K562 (cell line): ENCODE measurements at regions not wholly inside any gene's neighbourhood (a gene's known extent, or its start where the extent isn't known, plus 50 kb on each side); places are given as distances from the start of the nearest gene placed in this dataset.

Source experiments
- ATAC-seq: fragments of 200-7000 bp; cut with Tn5 transposase; 3 replicates; pipeline ENCODE4 v1.9.1; 2020; ENCODE audit warnings: moderate library complexity
- BruUV-seq: library from RNA; stranded (reverse); fragments of 400-500 nt; replicated peaks from 2 replicates; lab custom pipeline; 2021; lab: Mats Ljungman, UMichigan
- CTCF ChIA-PET: fragments of 300-600 bp; formaldehyde crosslinking; extraction: SDS; loops from one replicate; lab custom pipeline; 2021; ENCODE audit warnings: low intra/inter-chr PET ratio; lab: Yijun Ruan, JAX
- POLR2A ChIA-PET: fragments of 300-600, 350-650 bp; sonication (Branson Sonifier 250); formaldehyde crosslinking; extraction: SDS; loops from one replicate; lab custom pipeline; 2021; ENCODE audit warnings: antibody characterized with exemption, inconsistent platforms; lab: Yijun Ruan, JAX
- DNase-seq, 4 experiments: peaks; one replicate each; pipeline versions ENCODE4 v3.0.0 to v3.0.0-alpha.2; 2011 to 2018; ENCODE audit warnings: low spot score in 3 of 4, mixed read lengths in 3 of 4; ENCODE audit errors: extremely low read depth in 1 of 4
- FAIRE-seq: peaks from 2 replicates; lab custom pipeline; 2011; peaks lifted over from hg19 to GRCh38; lab: Jason Lieb, UNC
- H2AFZ ChIP-seq: 2 replicates; pipeline ENCODE4 v1.6.0; 2011; ENCODE audit warnings: low read depth, low read length, control low read depth, inconsistent platforms
- H3K27ac ChIP-seq: fragments of 200-600 bp; 3 replicates; pipeline ENCODE4 v1.8.0; 2011; ENCODE audit warnings: low read depth, mild to moderate bottlenecking, control low read depth, inconsistent platforms, low read length, moderate library complexity, mixed read lengths; ENCODE audit errors: extremely low read depth
- H3K27me3 ChIP-seq, 2 experiments: fragments of 300-600 bp in 1 of 2; 2 replicates in 1 of 2; 3 replicates in 1 of 2; pipeline versions ENCODE4 v1.6.0 to v1.8.0; 2011; ENCODE audit warnings: inconsistent platforms in 2 of 2, low read length in 2 of 2, mild to moderate bottlenecking in 1 of 2, mixed read lengths in 1 of 2, moderate library complexity in 1 of 2; ENCODE audit not compliant: control insufficient read depth in 2 of 2, insufficient read depth in 2 of 2
- H3K36me3 ChIP-seq: fragments of 300-600 bp; 3 replicates; pipeline ENCODE4 v1.8.0; 2011; ENCODE audit warnings: mild to moderate bottlenecking, low read length, inconsistent platforms; ENCODE audit not compliant: control insufficient read depth, insufficient read depth
- H3K4me1 ChIP-seq, 2 experiments: fragments of 200-600 bp in 1 of 2; replicated peaks in 1 of 2; 2 replicates in 1 of 2; 3 replicates in 1 of 2; pipeline versions ENCODE4 v1.5.1 to v1.8.0; 2011; ENCODE audit warnings: inconsistent platforms in 2 of 2, low read length in 2 of 2, mild to moderate bottlenecking in 1 of 2, mixed read lengths in 1 of 2, moderate library complexity in 1 of 2; ENCODE audit not compliant: control insufficient read depth in 2 of 2, insufficient read depth in 2 of 2
- H3K4me2 ChIP-seq: 2 replicates; pipeline ENCODE4 v1.6.1; 2011; ENCODE audit warnings: low read length, control low read depth, inconsistent platforms, mixed read lengths; ENCODE audit not compliant: insufficient read depth
- H3K4me3 ChIP-seq: fragments of 200-600 bp; sonication (generic), shearing (Covaris generic); 2 replicates; pipeline ENCODE4 v1.5.1; 2016; ENCODE audit warnings: control low read depth, inconsistent platforms
- H3K79me2 ChIP-seq: fragments of 200-600 bp; 3 replicates; pipeline ENCODE4 v1.8.0; 2011; ENCODE audit warnings: low read length, inconsistent platforms; ENCODE audit not compliant: control insufficient read depth, insufficient read depth
- H3K9ac ChIP-seq, 2 experiments: 2 replicates each; pipeline versions ENCODE4 v1.6.0 to v1.6.1; 2011; ENCODE audit warnings: low read depth in 2 of 2, low read length in 2 of 2, control low read depth in 1 of 2, inconsistent platforms in 1 of 2, mild to moderate bottlenecking in 1 of 2, mixed read lengths in 1 of 2; ENCODE audit not compliant: insufficient read depth in 1 of 2
- H3K9me1 ChIP-seq: one replicate; pipeline ENCODE4 v1.6.0; 2011; ENCODE audit warnings: inconsistent platforms, mild to moderate bottlenecking, low read length, moderate library complexity; ENCODE audit not compliant: control insufficient read depth, insufficient read depth
- H3K9me3 ChIP-seq: replicated peaks from 2 replicates; pipeline ENCODE4 v1.5.1; 2011; ENCODE audit warnings: low read depth, low read length, inconsistent platforms; ENCODE audit not compliant: control insufficient read depth, insufficient read depth
- H4K20me1 ChIP-seq: replicated peaks from 2 replicates; pipeline ENCODE4 v1.6.1; 2011; ENCODE audit warnings: low read length, inconsistent platforms, mixed read lengths; ENCODE audit not compliant: control insufficient read depth, insufficient read depth
- ATF1 ChIP-seq, 2 experiments: fragments of 450-650 bp in 1 of 2; IDR thresholded peaks; 2 replicates each; pipeline ENCODE4 v1.6.1; 2016; ENCODE audit warnings: missing compliant biosample characterization in 1 of 2, missing genetic modification characterization in 1 of 2
- BACH1 ChIP-seq: fragments of 200-800 bp; sonication (Bioruptor generic); IDR thresholded peaks from 2 replicates; pipeline ENCODE4 v1.6.1; 2016; ENCODE audit warnings: missing genetic modification characterization, missing compliant biosample characterization
- EZH2 ChIP-seq: IDR thresholded peaks from 2 replicates; pipeline ENCODE4 v1.6.1; 2012; ENCODE audit warnings: low read depth, mild to moderate bottlenecking, inconsistent platforms, low read length, borderline replicate concordance
- NFRKB ChIP-seq: fragments of 450-650 bp; IDR thresholded peaks from 2 replicates; pipeline ENCODE4 v1.6.1; 2016; ENCODE audit warnings: low read depth
- NR3C1 ChIP-seq: sonication (generic); formaldehyde crosslinking; IDR thresholded peaks from 2 replicates; pipeline ENCODE4 v1.8.1; 2022; ENCODE audit warnings: missing genetic modification reagents
- TAF1 ChIP-seq: IDR thresholded peaks from 2 replicates; pipeline ENCODE4 v1.6.1; 2011; ENCODE audit warnings: mild to moderate bottlenecking, low read length, moderate library complexity; ENCODE audit not compliant: insufficient read depth, control insufficient read depth, severe bottlenecking; ENCODE audit errors: extremely low read depth
- WGBS: fragments of 100-300 bp; shearing (Covaris generic); methylation state at CpG from one replicate; pipeline ENCODE4 v1.1.6; 2016; ENCODE audit warnings: low coverage, mixed read lengths; ENCODE audit not compliant: insufficient coverage; ENCODE audit errors: missing lambda C conversion rate; 5-methylcytosine and 5-hydroxymethylcytosine counted together
- in situ Hi-C: fragments of 300-500 bp; cut with MboI; formaldehyde crosslinking; loops from 4 replicates; pipeline ENCODE4 v1.15.0; 2018; ENCODE audit warnings: inconsistent platforms, mixed read lengths
- intact Hi-C: fragments of 100-400 bp; cut with micrococcal nuclease; formaldehyde crosslinking; loops from 2 replicates; pipeline ENCODE4 v1.14.2; 2022
- TF ChIP-seq, protein P1 (sequence below): fragments of 250-450 bp; sonication (Bioruptor Pico); IDR thresholded peaks from 2 replicates; pipeline ENCODE4 v1.5.0; 2020; ENCODE audit warnings: mild to moderate bottlenecking
- TF ChIP-seq, protein P2 (sequence below), 2 experiments: fragments of 250-450 bp in 1 of 2; fragments of 450-650 bp in 1 of 2; sonication (Bioruptor Pico) in 1 of 2; IDR thresholded peaks; 2 replicates each; pipeline versions ENCODE4 v1.6.1 to v1.8.0; 2016 to 2021; ENCODE audit warnings: mild to moderate bottlenecking in 2 of 2, moderate library complexity in 2 of 2, missing compliant biosample characterization in 1 of 2, missing genetic modification characterization in 1 of 2
- TF ChIP-seq, protein P3 (sequence below): fragments of 200-600 bp; sonication (generic); IDR thresholded peaks from one replicate; pipeline ENCODE4 v1.6.1; 2012; ENCODE audit warnings: mild to moderate bottlenecking, low read depth, low read length, inconsistent platforms

DNA sequence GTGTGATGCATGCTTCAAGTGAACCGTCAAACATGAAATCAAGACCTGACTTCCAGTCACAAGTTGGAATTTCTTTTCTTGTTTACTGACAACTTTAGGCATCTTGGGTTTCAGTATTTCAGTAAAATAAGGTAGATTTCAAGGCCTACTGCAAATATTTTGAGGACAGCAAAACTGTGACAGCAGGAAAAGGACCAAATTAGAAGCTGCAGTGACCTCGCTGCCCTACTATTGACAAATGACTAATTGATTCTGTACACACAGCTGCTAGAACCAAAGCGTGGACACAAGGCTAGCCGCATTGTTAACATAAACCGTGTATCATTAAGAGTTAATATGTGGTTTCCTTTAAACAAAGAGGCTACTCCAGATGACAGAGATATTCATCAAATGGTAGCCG, 105.7 kb upstream of the SEC61G start:
- Histone ChIP-seq H3K4me2 (no peak overlapping the region), H3K27ac (no peak overlapping the region), H2AFZ (no peak overlapping the region), H3K9me1 (no peaks in the 10 kb centered on the region), H3K9ac (no peak overlapping the region), H3K4me1 (no peaks in the 10 kb centered on the region), H3K36me3 (no peaks in the 10 kb centered on the region), H3K27me3 (no peaks in the 10 kb centered on the region), H3K79me2 (no peaks in the 10 kb centered on the region), H4K20me1 (no peaks in the 10 kb centered on the region), H3K4me3 (no peak overlapping the region), H3K9me3 (no peaks in the 10 kb centered on the region)
- POLR2A ChIA-PET, result no interaction called here
- intact Hi-C loops (no loop called here), in situ Hi-C loops (no loop called here)
- FAIRE-seq (no peak), ATAC-seq (no peak), DNase-seq (no peak)
- 0% methylated on average over 6 of the region's 6 CpGs for WGBS
- no TSS peak for BruUV-seq
- CTCF ChIA-PET, result no interaction called here
- TF ChIP-seq, protein P1, sequence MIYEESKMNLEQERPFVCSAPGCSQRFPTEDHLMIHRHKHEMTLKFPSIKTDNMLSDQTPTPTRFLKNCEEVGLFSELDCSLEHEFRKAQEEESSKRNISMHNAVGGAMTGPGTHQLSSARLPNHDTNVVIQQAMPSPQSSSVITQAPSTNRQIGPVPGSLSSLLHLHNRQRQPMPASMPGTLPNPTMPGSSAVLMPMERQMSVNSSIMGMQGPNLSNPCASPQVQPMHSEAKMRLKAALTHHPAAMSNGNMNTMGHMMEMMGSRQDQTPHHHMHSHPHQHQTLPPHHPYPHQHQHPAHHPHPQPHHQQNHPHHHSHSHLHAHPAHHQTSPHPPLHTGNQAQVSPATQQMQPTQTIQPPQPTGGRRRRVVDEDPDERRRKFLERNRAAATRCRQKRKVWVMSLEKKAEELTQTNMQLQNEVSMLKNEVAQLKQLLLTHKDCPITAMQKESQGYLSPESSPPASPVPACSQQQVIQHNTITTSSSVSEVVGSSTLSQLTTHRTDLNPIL (CRISPR knock-in tag), result no peak
- TF ChIP-seq, protein P2, sequence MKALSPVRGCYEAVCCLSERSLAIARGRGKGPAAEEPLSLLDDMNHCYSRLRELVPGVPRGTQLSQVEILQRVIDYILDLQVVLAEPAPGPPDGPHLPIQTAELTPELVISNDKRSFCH (CRISPR knock-in tag; IDR thresholded peaks at IDR 0.05), result no peak
- TF ChIP-seq, protein P2 (tag; IDR thresholded peaks at IDR 0.05), result no peak
- no peak for TF ChIP-seq ATF1 (CRISPR knock-in tag; IDR thresholded peaks at IDR 0.05)
- no peak for TF ChIP-seq ATF1 (tag; IDR thresholded peaks at IDR 0.05)
- no peak for TF ChIP-seq NFRKB
- no peak for TF ChIP-seq NR3C1 (CRISPR knock-in tag)
- TF ChIP-seq BACH1, result no peak
- TF ChIP-seq, protein P3, sequence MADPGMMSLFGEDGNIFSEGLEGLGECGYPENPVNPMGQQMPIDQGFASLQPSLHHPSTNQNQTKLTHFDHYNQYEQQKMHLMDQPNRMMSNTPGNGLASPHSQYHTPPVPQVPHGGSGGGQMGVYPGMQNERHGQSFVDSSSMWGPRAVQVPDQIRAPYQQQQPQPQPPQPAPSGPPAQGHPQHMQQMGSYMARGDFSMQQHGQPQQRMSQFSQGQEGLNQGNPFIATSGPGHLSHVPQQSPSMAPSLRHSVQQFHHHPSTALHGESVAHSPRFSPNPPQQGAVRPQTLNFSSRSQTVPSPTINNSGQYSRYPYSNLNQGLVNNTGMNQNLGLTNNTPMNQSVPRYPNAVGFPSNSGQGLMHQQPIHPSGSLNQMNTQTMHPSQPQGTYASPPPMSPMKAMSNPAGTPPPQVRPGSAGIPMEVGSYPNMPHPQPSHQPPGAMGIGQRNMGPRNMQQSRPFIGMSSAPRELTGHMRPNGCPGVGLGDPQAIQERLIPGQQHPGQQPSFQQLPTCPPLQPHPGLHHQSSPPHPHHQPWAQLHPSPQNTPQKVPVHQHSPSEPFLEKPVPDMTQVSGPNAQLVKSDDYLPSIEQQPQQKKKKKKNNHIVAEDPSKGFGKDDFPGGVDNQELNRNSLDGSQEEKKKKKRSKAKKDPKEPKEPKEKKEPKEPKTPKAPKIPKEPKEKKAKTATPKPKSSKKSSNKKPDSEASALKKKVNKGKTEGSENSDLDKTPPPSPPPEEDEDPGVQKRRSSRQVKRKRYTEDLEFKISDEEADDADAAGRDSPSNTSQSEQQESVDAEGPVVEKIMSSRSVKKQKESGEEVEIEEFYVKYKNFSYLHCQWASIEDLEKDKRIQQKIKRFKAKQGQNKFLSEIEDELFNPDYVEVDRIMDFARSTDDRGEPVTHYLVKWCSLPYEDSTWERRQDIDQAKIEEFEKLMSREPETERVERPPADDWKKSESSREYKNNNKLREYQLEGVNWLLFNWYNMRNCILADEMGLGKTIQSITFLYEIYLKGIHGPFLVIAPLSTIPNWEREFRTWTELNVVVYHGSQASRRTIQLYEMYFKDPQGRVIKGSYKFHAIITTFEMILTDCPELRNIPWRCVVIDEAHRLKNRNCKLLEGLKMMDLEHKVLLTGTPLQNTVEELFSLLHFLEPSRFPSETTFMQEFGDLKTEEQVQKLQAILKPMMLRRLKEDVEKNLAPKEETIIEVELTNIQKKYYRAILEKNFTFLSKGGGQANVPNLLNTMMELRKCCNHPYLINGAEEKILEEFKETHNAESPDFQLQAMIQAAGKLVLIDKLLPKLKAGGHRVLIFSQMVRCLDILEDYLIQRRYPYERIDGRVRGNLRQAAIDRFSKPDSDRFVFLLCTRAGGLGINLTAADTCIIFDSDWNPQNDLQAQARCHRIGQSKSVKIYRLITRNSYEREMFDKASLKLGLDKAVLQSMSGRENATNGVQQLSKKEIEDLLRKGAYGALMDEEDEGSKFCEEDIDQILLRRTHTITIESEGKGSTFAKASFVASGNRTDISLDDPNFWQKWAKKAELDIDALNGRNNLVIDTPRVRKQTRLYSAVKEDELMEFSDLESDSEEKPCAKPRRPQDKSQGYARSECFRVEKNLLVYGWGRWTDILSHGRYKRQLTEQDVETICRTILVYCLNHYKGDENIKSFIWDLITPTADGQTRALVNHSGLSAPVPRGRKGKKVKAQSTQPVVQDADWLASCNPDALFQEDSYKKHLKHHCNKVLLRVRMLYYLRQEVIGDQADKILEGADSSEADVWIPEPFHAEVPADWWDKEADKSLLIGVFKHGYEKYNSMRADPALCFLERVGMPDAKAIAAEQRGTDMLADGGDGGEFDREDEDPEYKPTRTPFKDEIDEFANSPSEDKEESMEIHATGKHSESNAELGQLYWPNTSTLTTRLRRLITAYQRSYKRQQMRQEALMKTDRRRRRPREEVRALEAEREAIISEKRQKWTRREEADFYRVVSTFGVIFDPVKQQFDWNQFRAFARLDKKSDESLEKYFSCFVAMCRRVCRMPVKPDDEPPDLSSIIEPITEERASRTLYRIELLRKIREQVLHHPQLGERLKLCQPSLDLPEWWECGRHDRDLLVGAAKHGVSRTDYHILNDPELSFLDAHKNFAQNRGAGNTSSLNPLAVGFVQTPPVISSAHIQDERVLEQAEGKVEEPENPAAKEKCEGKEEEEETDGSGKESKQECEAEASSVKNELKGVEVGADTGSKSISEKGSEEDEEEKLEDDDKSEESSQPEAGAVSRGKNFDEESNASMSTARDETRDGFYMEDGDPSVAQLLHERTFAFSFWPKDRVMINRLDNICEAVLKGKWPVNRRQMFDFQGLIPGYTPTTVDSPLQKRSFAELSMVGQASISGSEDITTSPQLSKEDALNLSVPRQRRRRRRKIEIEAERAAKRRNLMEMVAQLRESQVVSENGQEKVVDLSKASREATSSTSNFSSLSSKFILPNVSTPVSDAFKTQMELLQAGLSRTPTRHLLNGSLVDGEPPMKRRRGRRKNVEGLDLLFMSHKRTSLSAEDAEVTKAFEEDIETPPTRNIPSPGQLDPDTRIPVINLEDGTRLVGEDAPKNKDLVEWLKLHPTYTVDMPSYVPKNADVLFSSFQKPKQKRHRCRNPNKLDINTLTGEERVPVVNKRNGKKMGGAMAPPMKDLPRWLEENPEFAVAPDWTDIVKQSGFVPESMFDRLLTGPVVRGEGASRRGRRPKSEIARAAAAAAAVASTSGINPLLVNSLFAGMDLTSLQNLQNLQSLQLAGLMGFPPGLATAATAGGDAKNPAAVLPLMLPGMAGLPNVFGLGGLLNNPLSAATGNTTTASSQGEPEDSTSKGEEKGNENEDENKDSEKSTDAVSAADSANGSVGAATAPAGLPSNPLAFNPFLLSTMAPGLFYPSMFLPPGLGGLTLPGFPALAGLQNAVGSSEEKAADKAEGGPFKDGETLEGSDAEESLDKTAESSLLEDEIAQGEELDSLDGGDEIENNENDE, result no peak
- no peak for TF ChIP-seq EZH2
- TF ChIP-seq TAF1, result no peak
